SH-SY5Y (cell line): ENCODE measurements at regions not wholly inside any gene's neighbourhood (a gene's known extent, or its start where the extent isn't known, plus 50 kb on each side); places are given as distances from the start of the nearest gene placed in this dataset.

Experiments used
- GATA2 ChIP-seq: IDR thresholded peaks from 2 replicates; pipeline ENCODE4 v1.6.1; 2011; ENCODE audit warnings: mild to moderate bottlenecking, low read depth, low read length
- GATA3 ChIP-seq: IDR thresholded peaks from 2 replicates; pipeline ENCODE4 v1.6.1; 2011; ENCODE audit warnings: low read depth, mild to moderate bottlenecking, low read length, moderate library complexity

GRCh38 chr4:45554423-45554822, 569.4 kb downstream of the GABRG1 start:
- TF ChIP-seq GATA2 (no peak), GATA3 (no peak)
